HEK293 (cell line): ENCODE measurements at regions not wholly inside any gene's neighbourhood (a gene's known extent, or its start where the extent isn't known, plus 50 kb on each side); places are given as distances from the start of the nearest gene placed in this dataset.

Experiments used
- ZNF76 ChIP-seq: fragments of 450-650 bp; formaldehyde crosslinking; IDR thresholded peaks from 2 replicates; pipeline ENCODE4; 2016; ENCODE audit warnings: low read depth, missing biosample characterization, missing genetic modification characterization, borderline replicate concordance
- ZNF777 ChIP-seq: fragments of 450-650 bp; formaldehyde crosslinking; IDR thresholded peaks from 2 replicates; pipeline ENCODE4 v1.5.1; 2017; ENCODE audit warnings: missing biosample characterization, missing genetic modification characterization, borderline replicate concordance
- TF ChIP-seq, protein P1 (sequence below): fragments of 450-650 bp; formaldehyde crosslinking; IDR thresholded peaks from 2 replicates; pipeline ENCODE4 v1.5.1; 2016; ENCODE audit warnings: missing biosample characterization, missing genetic modification characterization

GRCh38 chr3:6018456-6018855 is 830.9 kb downstream of the EDEM1 start:
- TF ChIP-seq, protein P1, sequence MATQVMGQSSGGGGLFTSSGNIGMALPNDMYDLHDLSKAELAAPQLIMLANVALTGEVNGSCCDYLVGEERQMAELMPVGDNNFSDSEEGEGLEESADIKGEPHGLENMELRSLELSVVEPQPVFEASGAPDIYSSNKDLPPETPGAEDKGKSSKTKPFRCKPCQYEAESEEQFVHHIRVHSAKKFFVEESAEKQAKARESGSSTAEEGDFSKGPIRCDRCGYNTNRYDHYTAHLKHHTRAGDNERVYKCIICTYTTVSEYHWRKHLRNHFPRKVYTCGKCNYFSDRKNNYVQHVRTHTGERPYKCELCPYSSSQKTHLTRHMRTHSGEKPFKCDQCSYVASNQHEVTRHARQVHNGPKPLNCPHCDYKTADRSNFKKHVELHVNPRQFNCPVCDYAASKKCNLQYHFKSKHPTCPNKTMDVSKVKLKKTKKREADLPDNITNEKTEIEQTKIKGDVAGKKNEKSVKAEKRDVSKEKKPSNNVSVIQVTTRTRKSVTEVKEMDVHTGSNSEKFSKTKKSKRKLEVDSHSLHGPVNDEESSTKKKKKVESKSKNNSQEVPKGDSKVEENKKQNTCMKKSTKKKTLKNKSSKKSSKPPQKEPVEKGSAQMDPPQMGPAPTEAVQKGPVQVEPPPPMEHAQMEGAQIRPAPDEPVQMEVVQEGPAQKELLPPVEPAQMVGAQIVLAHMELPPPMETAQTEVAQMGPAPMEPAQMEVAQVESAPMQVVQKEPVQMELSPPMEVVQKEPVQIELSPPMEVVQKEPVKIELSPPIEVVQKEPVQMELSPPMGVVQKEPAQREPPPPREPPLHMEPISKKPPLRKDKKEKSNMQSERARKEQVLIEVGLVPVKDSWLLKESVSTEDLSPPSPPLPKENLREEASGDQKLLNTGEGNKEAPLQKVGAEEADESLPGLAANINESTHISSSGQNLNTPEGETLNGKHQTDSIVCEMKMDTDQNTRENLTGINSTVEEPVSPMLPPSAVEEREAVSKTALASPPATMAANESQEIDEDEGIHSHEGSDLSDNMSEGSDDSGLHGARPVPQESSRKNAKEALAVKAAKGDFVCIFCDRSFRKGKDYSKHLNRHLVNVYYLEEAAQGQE (tag by site-specific recombination) = no peak
- TF ChIP-seq ZNF76 (no peak), ZNF777 (tag by site-specific recombination) (no peak)
